ENCODE measurements at regions not wholly inside any gene's neighbourhood (a gene's known extent, or its start where the extent isn't known, plus 50 kb on each side); places are given as distances from the start of the nearest gene placed in this dataset.
"Not testable (repeated sequence)": the region's sequence is repeated elsewhere in the genome, so short reads cannot be mapped to it uniquely, and the experiment has no call there.

DNA sequence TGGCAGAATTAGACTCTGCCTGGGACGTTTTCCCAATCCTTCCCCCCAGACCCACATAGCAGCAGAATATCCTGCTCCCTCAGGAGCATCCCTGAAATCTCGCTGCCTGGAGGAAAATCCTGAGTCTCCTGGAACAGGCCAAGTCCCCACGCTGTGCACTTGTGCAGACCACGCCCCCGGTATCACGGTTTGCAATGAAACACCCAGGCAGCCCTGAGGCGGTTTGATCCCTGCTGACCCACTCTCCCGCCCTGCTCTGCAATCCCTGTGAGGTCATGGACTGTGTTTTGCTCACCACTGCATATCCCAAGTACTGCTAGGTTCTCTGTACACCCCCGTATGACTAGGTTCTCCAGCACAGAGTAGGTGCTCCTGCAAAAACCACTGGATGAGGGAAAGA lies 411.8 kb upstream of the MGMT start:
- CTCF ChIA-PET, result no interaction called here
- POLR2A ChIA-PET, result no interaction called here

DNA sequence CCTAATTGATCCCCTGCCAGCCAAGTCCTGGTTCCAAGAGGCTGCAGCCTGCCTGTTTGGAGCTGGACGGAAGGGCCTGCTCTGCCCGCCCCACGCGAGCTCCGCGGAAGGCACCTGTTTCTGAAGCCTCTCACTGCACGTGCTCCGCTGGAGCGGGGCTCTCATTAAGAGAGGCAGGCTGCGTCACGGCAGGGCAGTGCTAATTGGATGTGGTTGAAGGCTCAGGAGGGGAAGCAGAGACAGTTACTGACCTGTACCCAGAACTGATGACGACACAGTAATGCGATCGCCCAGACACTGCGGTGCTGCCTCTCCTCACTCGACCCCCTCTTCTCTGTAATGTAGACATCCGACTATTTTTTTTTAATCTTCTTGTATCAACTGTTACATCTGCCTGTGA lies 411.1 kb upstream of the MGMT start:
- POLR2A ChIA-PET, result no interaction called here
- CTCF ChIA-PET, result no interaction called here

DNA sequence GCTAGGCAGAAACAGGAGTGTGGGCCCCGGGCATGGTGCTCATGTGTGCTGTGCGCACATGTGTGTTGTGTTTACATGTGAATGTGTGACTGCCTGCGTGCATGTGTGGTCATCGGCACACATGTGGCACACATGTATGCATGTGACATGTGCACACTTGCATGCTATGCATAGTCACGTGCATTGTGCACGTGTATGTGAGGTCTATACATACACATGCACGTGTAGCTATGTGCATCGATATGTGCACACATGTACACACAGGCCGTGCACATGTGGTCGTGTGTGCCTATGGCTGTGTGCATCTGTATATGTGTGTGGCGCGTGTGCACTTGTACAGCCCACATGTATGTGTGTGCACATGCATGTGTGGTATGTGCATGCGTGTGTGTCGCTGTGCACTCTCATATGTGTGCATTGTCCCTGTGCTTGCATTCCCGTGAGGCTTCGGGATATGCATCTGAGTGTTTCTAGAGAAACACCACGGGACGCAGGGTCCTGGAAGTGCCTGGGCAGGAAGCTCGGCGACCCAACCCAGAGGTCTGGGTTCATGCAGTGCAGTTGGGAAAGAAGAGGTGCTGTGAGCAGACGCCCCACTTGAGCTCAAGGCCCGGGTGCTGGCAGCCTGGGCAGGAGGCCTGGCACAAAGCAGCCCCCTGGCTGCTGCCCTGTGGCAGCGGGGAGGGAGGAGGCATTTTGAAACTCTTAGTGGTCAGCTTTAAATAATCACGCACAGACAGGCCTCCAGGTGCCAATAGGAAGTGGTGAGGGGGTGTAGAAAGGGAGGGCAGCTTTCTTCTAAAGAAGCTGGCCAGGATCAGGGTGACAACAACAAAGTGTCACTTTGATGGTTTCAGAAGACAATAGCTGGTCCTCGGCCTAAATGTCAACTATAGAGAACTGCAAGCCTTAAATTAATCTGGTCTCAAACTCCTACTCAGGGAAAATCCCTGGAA lies 410.0 kb upstream of the MGMT start:
- CTCF ChIA-PET, result no interaction called here
- POLR2A ChIA-PET, result no interaction called here

DNA sequence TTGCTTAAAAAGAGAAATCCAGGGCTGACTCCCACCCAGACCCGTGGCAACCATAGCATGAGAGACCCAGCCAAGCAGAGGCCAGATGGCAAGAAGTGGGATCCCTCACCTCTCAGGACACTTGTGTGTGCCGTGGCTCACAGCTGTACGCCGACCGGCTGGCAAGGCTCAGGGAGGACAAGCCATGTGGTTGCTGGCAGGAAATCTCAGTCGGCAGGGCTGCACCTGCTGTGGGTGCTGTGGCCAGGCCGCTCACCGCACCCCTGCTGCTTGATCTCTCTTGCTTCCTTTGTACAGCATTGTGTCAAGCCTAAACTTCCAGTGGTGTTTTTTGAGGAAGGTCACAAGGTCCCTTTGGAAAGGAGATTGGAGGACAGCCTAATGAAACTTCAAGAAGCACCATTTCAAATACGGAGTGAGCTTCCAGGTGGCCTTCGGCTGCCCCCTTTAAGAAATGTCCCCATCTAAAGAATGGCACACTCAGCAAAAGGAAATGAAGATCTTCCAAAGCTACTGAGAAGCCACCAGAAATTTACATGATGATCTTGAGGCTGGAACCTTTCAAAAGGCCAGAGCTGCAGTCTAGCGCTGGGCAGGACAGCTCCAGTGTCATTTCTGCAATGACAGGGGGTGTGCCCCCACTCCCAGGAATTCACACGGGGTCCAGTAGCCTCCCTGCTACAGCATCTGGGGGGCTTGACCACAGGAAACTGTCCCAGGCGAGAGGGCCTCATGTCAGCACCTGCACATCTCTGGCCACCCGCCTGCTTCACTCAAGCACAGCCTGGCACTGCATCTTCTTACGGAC lies 409.0 kb upstream of the MGMT start:
- CTCF ChIA-PET, result no interaction called here
- POLR2A ChIA-PET, result no interaction called here

DNA sequence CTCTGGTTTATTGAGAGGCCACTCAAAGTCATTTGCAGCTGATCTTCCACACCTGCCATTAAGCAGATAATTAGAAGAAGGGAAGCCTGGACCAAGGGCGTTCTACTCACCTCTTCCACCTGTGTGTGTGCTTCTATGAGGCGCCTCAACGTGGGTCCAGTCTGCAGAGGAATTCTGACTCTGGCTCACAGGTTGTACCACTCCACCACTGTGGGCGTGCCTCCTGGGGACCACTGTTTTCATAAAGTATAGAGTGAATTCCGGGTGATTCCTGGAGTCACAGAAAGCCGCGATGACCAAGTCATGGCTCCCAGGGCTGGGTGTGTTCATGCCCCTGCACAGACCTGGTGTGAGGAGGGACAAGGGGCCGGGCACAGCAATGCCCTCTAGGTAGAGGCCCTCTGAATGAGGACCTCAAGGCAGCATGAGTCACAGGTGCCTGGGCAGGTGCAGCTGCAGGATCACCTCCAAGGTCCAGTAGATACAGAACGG lies 408.3 kb upstream of the MGMT start:
- POLR2A ChIA-PET, result no interaction called here
- CTCF ChIA-PET, result interaction anchor here (0.5 kb wide), 1 partner anchor 359 kb away, joined by 4 read pairs; no protein-coding TSS in a partner anchor

DNA sequence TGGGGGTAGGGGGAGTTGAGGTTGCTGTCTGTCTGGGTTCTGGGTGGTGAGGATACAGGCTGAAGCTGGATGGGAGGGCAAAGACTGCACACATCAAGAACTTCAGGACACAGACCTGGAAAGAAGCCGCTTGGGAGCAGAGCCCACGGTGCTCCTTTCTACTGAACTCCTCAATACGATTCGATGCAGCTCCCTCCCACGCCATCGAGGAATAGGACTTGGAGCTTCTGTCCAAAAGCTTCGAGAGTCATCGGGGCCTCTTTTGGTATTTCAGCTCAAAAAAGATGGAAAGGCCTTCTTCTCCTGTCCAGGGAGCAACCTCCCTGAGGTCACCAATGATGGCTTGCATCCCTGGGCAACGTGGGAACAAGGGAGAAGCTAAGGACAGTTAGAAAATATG lies 407.1 kb upstream of the MGMT start:
- CTCF ChIA-PET, result interaction anchor here (0.6 kb wide), 1 partner anchor 793 kb away, joined by 3 read pairs; no protein-coding TSS in a partner anchor
- POLR2A ChIA-PET, result no interaction called here

DNA sequence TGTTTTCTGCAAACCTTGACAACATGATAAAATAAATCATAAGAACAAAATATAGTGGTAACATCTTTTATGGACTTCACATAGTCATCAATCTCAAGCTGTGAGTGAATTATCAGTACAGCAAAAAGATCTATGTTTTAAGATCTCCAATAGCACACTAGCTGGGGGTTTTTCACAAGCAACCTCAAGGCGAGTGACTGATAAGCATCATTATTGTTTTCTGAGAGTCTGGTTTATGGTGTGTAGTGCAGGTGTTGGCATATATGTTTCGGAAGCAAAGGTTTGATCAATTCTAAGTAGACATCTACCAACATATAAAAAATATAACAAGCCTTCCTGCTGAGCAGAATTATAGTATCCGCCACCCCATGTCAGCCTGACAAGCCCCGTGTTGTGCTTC lies 403.8 kb upstream of the MGMT start:
- CTCF ChIA-PET, result no interaction called here

DNA sequence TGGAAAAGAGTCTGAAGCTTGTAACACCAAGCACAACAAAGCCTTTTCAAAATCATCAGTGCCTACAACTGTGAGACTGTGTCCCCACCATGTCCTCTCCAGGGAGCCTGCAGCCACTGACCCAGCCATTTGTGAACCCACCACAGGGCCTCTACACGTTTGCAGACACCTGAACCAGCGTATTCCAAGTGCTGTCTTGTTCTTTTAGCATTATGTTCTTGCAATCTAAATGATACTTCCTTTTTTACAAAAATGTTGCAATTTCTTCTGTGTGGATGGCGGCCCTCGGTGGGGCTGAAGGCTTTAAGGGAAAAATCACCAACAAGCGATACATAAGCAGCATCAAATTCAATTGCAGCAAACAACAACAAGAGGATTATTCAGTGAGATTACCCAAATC lies 403.2 kb upstream of the MGMT start:
- ChIA-PET POLR2A (no interaction called here), CTCF (no interaction called here)

More for the DNA sequence above, 403.8 kb upstream of the MGMT start:
- POLR2A ChIA-PET, result no interaction called here

DNA sequence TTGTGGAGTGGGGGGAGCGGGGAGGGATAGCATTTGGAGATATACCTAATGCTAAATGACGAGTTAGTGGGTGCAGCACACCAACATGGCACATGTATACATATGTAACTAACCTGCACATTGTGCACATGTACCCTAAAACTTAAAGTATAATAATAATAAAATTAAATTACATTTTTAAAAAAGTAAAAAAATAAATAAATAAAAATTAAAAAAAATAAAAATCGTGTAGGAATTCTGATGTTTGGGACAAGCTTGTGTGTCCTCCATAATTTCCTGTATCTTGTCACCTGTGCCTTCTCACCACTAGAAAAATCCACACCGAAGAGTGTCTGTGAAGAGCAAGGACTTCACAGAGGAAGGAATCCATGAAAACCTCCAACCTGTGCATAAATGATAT lies 400.5 kb upstream of the MGMT start:
- POLR2A ChIA-PET, CTCF ChIA-PET: not testable (repeated sequence)

DNA sequence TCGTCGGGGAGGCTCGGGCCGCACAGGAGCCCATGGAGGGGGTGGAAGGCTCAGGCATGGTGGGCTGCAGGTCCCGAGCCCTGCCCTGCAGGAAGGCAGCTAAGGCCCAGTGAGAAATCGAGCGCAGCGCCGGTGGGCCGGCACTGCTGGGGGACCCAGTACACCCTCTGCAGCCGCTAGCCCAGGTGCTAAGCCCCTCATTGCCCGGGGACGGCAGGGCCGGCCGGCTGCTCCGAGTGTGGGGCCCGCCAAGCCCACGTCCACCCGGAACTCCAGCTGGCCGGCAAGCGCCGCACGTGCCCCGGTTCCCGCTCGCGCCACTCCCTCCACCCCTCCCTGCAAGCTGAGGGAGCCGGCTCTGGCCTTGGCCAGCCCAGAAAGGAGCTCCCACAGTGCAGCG lies 395.6 kb upstream of the MGMT start:
- CTCF ChIA-PET, result not testable (repeated sequence)

DNA sequence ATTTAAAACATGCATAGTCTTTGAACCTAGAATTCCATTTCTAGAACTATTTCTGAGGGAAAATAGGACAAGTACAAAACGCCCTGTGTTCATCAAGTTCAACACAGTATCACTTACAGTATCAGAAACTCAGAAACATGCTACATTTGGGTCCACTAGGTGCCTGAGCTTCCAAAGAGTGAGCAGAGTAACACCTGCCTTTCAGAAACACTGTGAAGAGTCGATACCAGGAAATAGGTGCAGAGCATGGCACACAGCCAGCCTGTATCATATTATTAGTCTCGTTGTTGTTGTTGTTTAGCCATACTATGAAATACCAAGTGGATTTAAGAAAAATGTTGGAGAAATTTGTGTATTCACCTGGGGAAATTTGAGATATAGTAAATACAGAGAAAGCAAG lies 392.1 kb upstream of the MGMT start:
- ChIA-PET CTCF (no interaction called here), POLR2A (no interaction called here)

More for the DNA sequence above, 395.6 kb upstream of the MGMT start:
- POLR2A ChIA-PET, result not testable (repeated sequence)

DNA sequence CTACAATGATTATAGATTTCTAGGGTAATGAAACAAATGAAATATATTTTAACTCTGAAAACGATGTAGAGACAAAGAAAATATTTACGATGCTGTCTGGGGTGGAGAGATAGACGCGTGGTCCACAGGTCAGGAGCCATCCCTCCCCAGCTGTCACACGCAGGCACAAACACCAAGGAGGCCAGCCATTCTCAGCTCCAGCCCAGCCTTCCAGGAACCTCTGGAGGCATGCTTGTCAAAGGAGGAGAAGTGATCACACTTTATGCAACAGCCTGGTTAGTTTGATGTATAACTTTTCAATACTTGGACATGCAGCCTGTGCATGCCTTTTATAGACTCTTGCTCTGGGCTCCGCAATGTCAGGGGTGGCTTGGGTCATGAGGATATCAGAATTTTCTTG lies 391.5 kb upstream of the MGMT start:
- ChIA-PET POLR2A (no interaction called here), CTCF (no interaction called here)

DNA sequence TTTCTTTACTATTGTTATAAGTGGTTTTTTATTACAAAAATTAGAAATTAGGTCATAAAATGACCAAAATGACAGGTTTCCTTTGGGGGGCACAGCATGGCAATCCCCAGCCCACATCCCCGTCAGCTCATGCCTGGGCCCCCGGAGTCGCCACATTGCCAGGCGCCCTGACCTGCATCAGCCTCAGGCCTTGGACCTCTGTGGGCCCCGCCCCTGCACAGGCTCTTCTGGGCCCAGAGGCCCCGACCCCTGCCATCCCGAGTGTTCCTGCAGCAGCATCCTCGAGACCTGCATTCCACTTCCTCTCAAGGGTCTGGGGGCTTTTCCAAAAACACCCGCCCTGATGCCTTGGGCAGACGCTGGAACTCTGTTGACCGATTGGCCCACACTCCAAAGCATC lies 391.1 kb upstream of the MGMT start:
- ChIA-PET CTCF (no interaction called here), POLR2A (no interaction called here)

DNA sequence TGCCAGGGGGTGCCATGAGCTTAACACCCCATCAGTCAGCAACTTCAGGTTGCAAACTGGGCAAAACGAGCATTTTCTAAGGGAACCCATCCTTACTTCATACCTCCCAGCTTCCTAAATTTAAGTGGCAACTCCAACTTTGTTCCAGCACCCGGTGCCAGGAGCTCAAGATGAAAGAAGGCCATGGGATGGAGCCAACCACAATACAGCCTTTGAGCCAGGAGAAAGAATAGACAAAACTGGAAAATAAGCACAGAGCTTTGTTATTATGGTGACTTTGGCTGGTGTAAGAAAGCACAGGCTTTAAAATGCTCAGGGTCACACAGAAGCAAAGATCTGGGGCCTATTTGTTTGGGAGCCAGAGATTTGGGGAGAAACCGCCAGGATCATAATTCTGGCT lies 388.7 kb upstream of the MGMT start:
- ChIA-PET CTCF (no interaction called here), POLR2A (no interaction called here)

DNA sequence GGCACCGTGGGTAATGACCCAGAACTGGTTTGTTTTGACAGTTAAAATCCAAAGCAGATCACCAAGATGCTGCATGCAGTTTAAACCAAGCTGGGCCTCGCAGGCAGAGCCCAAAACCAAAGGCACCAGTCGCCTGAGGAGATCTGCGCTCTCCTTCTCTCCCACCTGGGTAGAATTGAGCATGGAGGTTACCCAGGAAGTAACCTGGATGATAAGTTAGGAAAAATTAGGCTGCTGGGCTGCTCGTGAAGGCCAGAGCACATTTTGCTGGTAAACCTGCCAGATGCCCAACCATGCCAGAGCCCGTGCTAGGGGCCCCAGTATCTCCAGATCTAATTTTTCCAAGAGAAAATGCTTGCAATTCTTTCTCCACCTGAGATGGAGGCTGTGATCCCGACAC lies 388.3 kb upstream of the MGMT start:
- ChIA-PET CTCF (no interaction called here), POLR2A (no interaction called here)

DNA sequence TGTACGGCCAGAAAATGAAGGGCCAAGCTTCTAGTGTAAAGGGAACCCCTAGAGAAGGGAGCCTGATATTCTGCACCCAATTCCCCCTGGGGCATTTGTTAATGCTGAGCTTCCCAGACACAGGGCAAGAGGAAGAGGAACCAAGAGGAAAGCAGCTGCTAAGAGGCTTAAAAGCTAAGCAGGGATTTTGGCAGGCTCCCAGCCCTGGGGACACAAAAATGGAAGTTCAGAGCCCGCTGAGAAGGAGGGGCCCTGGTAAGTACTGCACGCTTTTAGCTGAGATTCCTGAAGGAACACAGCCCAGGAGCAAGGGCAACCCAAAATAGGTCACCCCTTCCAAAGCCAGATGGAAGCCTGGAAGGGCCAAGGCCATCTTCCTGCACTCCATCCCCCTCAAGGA lies 387.3 kb upstream of the MGMT start:
- ChIA-PET CTCF (no interaction called here), POLR2A (no interaction called here)

DNA sequence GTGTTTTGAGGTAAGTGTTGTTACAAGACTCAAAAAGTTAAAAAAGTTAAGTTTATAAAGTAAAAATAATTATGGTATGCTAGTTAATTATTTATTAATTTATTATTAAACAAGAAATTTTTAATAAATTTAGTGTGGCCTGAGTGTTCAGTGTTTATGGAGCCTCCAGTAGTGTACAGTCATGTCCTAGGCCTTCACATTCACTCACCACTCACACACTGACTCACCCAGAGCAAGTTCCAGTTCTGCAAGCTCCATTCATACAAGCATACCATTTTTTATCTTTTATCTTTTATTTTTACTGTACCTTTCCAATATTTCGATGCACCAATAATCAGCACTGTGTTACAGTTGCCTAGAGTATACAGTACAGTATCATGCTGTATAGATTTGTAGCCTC lies 381.2 kb upstream of the MGMT start:
- CTCF ChIA-PET, result no interaction called here
- POLR2A ChIA-PET, result no interaction called here

DNA sequence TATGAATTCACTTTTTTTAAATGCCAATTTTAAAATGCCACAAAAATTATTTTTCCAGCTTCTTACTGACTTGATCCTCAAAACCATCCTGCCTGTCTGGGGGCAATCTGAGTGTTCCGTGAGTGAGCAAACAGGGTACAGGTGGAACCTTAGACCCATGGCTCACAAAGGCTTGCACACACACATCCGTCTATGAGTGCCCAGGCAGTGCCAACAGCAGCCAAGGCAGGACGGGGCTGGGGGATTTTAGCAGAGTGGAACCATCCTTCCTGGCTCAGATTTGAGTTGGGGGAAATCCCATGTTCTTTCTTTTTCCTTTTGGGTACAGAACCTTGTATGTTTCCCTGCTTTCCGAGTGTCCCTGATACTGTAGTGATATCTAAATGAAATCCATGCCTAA lies 377.7 kb upstream of the MGMT start:
- CTCF ChIA-PET, result no interaction called here
- POLR2A ChIA-PET, result no interaction called here

DNA sequence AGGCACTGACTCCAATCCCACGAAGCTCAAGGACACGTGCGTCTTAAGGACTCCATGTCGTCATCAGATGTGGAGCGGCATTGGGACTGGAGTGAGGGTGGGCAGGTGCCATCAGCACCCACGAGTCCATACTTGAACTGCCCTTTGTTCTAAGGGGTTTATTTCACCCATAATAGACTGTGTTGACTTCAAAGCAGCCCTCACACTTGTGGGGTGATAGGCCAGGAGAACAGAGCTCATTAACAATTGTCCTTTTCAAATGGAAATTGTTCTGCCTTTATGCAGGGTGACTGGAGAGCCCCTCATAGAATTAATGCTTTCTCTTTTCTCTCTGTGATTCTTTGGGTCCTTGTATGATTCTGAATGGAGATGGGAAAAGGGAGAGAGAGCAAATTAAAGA lies 376.9 kb upstream of the MGMT start:
- CTCF ChIA-PET, result no interaction called here
- POLR2A ChIA-PET, result no interaction called here

DNA sequence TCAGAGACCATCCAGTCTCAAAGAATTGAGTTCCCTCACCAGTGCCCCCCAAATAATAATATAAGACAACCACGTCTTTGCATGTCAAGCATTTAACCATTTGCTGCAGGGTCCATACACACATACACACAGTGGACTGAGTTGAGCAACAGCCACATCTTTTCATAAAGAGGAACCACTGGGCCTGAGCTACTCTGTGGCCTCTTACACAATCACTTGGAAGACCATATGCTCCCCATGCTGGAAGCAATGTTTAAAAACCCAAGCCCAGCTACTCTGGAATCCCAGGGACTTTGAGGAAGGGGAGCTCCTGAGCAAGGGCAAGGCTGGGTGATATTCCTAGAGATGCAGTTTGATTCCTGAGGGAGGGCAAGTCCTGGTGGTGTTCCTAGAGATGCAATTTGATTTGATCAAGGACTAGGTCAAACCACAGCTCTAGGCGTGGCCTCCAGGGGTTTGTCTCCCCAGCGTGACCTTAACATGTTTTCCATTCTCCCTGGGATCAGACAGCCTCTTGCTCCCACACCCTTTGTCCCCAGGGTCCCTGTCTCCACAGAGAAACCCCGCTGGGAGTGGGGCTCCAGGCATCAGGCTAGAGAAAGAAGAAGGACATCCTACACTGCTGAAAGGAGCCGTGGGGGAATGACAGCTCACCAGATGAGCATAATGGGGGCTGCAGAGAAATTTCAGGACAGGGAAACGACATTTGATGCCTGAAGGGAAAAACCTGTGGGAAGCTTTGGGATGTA lies 376.2 kb upstream of the MGMT start:
- ChIA-PET CTCF (no interaction called here), POLR2A (no interaction called here)

DNA sequence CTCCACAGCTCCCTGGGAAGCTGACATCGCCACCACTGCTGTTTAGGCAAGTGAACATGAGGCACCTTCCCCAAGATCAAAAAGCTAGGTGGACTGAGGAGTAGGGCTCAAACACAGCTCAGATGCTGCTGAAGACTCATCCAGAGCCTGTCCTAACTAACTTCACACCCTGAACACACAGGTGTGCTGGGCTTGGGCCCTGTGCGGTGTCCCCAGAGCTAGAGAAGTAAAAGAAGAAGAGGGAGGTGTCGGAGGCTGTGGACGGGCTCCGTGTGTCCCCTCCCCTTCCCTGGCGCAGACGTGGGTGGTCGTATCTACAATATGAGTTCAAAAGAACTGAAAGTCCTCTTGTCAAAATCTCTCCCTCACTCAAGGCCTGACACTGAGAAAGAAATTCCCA lies 373.4 kb upstream of the MGMT start:
- POLR2A ChIA-PET, result no interaction called here
- CTCF ChIA-PET, result no interaction called here

Measured in activated CD8-positive, alpha-beta memory T cell treated with anti-CD3 and anti-CD28 coated beads for 36 hours (primary cell).